GM12864 (cell line): ENCODE measurements at regions not wholly inside any gene's neighbourhood (a gene's known extent, or its start where the extent isn't known, plus 50 kb on each side); places are given as distances from the start of the nearest gene placed in this dataset.

Experiments used
- DNase-seq: peaks from one replicate; pipeline ENCODE4 v3.0.0-alpha.2; 2011; ENCODE audit warnings: low read depth
- H3K4me3 ChIP-seq: 2 replicates; pipeline ENCODE4 v1.5.1; 2011; ENCODE audit warnings: mild to moderate bottlenecking, low read depth, low read length, control low read depth
- TF ChIP-seq, protein P1 (sequence below): IDR thresholded peaks from 2 replicates; pipeline ENCODE4 v1.5.1; 2011; ENCODE audit warnings: low read depth, mild to moderate bottlenecking, moderate library complexity, low read length, control low read depth, inconsistent platforms; ENCODE audit errors: missing control alignments

- no peak for DNase-seq
- TF ChIP-seq, protein P1, sequence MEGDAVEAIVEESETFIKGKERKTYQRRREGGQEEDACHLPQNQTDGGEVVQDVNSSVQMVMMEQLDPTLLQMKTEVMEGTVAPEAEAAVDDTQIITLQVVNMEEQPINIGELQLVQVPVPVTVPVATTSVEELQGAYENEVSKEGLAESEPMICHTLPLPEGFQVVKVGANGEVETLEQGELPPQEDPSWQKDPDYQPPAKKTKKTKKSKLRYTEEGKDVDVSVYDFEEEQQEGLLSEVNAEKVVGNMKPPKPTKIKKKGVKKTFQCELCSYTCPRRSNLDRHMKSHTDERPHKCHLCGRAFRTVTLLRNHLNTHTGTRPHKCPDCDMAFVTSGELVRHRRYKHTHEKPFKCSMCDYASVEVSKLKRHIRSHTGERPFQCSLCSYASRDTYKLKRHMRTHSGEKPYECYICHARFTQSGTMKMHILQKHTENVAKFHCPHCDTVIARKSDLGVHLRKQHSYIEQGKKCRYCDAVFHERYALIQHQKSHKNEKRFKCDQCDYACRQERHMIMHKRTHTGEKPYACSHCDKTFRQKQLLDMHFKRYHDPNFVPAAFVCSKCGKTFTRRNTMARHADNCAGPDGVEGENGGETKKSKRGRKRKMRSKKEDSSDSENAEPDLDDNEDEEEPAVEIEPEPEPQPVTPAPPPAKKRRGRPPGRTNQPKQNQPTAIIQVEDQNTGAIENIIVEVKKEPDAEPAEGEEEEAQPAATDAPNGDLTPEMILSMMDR: no peak
- H3K4me3 ChIP-seq: no peak overlapping the region
These were observed 78.7 kb upstream of the SLC25A26 start for GRCh38 chr3:66142079-66142478.

- no peak overlapping the region for H3K4me3 ChIP-seq
- TF ChIP-seq, protein P1: no peak
- DNase-seq: no peak
These were observed 79.9 kb upstream of the SLC25A26 start for GRCh38 chr3:66140743-66141372.

DNA sequence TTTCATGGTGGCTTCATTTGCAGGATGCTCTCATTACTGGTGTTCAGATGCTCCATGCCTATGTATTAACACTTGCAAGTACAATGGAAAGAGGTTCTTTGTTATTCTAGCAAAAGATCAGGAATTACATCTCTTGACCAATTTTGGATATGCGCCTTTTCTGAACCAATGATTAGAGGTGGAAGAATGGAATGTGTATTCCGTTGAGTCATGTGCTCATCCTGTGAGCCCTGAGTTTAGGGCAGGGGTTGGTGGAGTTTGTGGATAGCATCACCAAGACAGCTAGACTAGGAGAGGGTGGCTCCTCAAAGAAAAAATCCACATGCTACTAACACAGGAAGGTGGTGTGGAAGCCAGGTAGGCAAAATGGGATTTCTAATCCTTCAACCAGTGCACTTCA, 80.7 kb upstream of the SLC25A26 start:
- TF ChIP-seq, protein P1: no peak
- DNase-seq: no peak
- H3K4me3 ChIP-seq: no peak overlapping the region

DNA sequence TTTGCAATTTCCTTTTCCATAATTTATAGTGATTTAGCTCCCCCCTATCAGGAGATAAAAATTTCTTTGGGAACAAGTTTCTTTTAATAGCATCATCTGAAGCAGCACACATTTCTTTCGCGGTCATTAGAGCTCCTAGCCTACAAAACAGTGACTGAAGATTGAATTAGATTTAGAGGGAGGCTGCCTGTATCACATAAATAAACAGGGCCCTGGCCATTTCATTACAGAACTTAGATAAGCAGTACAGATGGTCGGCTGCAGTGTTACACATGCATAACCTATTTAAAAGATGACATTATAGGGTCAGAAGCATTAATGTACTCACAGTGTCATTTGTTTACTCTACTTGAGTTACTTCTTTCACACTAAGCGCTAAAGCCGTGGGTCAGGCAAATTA, 81.4 kb upstream of the SLC25A26 start:
- DNase-seq: no peak
- no peak overlapping the region for H3K4me3 ChIP-seq
- TF ChIP-seq, protein P1: no peak

DNA sequence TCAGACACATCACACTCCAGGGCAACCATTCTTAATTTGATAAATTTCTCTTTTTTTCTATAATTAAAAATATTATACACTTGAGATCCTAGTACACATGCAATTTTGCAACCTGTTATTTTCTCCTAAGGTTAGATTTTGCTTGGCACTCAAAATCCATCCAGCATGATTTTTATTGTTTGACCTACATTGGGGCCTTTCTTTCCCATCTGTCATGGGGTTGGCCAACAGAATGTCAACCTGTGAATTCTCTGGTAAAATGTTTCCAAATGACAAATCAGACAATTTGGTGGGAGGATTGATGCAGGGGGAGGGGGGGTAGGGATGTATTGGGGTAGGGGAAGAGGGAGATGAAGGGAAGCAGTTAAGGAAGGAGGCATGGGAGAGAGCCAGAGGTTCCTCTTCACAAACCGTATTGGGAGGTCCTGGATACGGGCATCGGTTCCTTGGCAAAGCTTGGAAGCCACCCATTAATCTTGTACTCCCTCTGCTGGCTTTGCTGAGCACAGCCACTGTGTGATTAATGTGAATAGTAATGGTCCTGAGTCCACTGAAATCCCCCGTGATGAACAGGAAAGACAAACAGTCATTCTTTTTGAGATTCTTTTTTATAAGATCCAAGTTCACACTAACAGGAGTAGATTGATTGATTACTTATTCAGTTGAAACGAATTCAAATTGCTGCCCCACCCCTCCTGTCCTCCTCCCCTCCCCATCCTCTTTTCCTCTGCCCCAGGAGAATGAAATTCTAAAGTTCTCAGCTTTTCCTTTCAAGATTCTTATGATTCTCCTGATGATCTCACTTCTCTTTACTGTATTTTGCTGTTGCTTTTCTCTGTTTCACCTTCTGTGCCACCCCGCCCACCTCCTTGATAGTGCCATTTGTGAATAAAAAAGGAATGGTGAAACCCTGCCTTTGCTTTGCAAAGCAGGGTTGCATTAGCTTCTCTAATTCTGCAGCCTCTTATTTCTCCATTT, 82.2 kb upstream of the SLC25A26 start:
- H3K4me3 ChIP-seq: no peak overlapping the region
- DNase-seq: peak; percentile 4
- TF ChIP-seq, protein P1: peak; percentile 74

GRCh38 chr3:66136597-66136996, 84.2 kb upstream of the SLC25A26 start:
- no peak for DNase-seq
- H3K4me3 ChIP-seq: no peak overlapping the region
- TF ChIP-seq, protein P1: no peak
